H9 (cell line): ENCODE measurements at regions not wholly inside any gene's neighbourhood (a gene's known extent, or its start where the extent isn't known, plus 50 kb on each side); places are given as distances from the start of the nearest gene placed in this dataset.

Experiments used
- DNase-seq: peaks from one replicate; pipeline ENCODE4 v3.0.0-alpha.2; 2017
- H2AFZ ChIP-seq: one replicate; pipeline ENCODE4 v1.6.1; 2013; ENCODE audit warnings: mild to moderate bottlenecking, low read length, control low read depth, moderate library complexity
- H2AK5ac ChIP-seq: 2 replicates; pipeline ENCODE4 v1.6.1; 2013; ENCODE audit warnings: low read length, control low read depth, mixed read lengths; ENCODE audit not compliant: insufficient read length
- H2BK120ac ChIP-seq: one replicate; pipeline ENCODE4 v1.6.1; 2013; ENCODE audit warnings: low read depth, mild to moderate bottlenecking, low read length, control low read depth, inconsistent platforms; ENCODE audit not compliant: poor library complexity, severe bottlenecking
- H2BK12ac ChIP-seq: 2 replicates; pipeline ENCODE4 v1.6.1; 2013; ENCODE audit warnings: low read length, control low read depth, mixed read lengths, low read depth; ENCODE audit not compliant: insufficient read length
- H2BK15ac ChIP-seq: 2 replicates; pipeline ENCODE4 v1.6.1; 2013; ENCODE audit warnings: low read depth, low read length, control low read depth
- H2BK20ac ChIP-seq: one replicate; pipeline ENCODE4 v1.6.1; 2013; ENCODE audit warnings: low read depth, mild to moderate bottlenecking, low read length, control low read depth, inconsistent platforms; ENCODE audit not compliant: poor library complexity, severe bottlenecking
- H2BK5ac ChIP-seq: 2 replicates; pipeline ENCODE4 v1.6.1; 2013; ENCODE audit warnings: low read length, control low read depth, mixed read lengths; ENCODE audit not compliant: insufficient read length
- H3K14ac ChIP-seq: 2 replicates; pipeline ENCODE4 v1.6.1; 2013; ENCODE audit warnings: low read length, control low read depth; ENCODE audit not compliant: insufficient read depth
- H3K18ac ChIP-seq: 2 replicates; pipeline ENCODE4 v1.6.1; 2013; ENCODE audit warnings: low read depth, mild to moderate bottlenecking, mixed read lengths, low read length, control low read depth; ENCODE audit not compliant: insufficient read length
- H3K23ac ChIP-seq: 2 replicates; pipeline ENCODE4 v1.6.1; 2013; ENCODE audit warnings: low read length, control low read depth, mixed read lengths, low read depth; ENCODE audit not compliant: insufficient read length
- H3K23me2 ChIP-seq: 2 replicates; pipeline ENCODE4 v1.6.1; 2013; ENCODE audit warnings: low read depth, mild to moderate bottlenecking, mixed read lengths, low read length, control low read depth; ENCODE audit not compliant: insufficient read length, poor library complexity, severe bottlenecking
- H3K27ac ChIP-seq: 2 replicates; pipeline ENCODE4 v1.5.1; 2013; ENCODE audit warnings: low read length, control low read depth, mixed read lengths, low read depth; ENCODE audit not compliant: insufficient read length
- H3K27me3 ChIP-seq: 2 replicates; pipeline ENCODE4 v1.6.1; 2013; ENCODE audit warnings: low read length, control low read depth, inconsistent platforms; ENCODE audit not compliant: insufficient read depth
- H3K4ac ChIP-seq: 2 replicates; pipeline ENCODE4 v1.6.1; 2013; ENCODE audit warnings: low read depth, mild to moderate bottlenecking, control low read depth, inconsistent platforms, low read length, moderate library complexity
- H3K4me1 ChIP-seq: 2 replicates; pipeline ENCODE4 v1.6.1; 2013; ENCODE audit warnings: low read length, control low read depth, inconsistent platforms; ENCODE audit not compliant: insufficient read depth
- H3K4me2 ChIP-seq: 2 replicates; pipeline ENCODE4 v1.6.1; 2013; ENCODE audit warnings: low read length, control low read depth, mixed read lengths; ENCODE audit not compliant: insufficient read length, insufficient read depth
- H3K56ac ChIP-seq: 2 replicates; pipeline ENCODE4 v1.6.1; 2013; ENCODE audit warnings: low read depth, mild to moderate bottlenecking, mixed read lengths, low read length, control low read depth; ENCODE audit not compliant: insufficient read length
- H3K79me1 ChIP-seq: 2 replicates; pipeline ENCODE4 v1.6.1; 2013; ENCODE audit warnings: low read depth, mild to moderate bottlenecking, moderate library complexity, low read length, control low read depth, inconsistent platforms; ENCODE audit not compliant: insufficient read depth, poor library complexity, severe bottlenecking
- H3K79me2 ChIP-seq: 2 replicates; pipeline ENCODE4 v1.6.1; 2013; ENCODE audit warnings: low read length, control low read depth, inconsistent platforms; ENCODE audit not compliant: insufficient read depth
- H3K9ac ChIP-seq: 2 replicates; pipeline ENCODE4 v1.6.1; 2013; ENCODE audit warnings: low read length, control low read depth, mixed read lengths; ENCODE audit not compliant: insufficient read length; ENCODE audit errors: extremely low read depth
- H3K9me3 ChIP-seq: one replicate; pipeline ENCODE4 v1.6.1; 2013; ENCODE audit warnings: low read depth, low read length, inconsistent platforms; ENCODE audit not compliant: control insufficient read depth
- H3T11ph ChIP-seq: one replicate; pipeline ENCODE4 v1.6.1; 2013; ENCODE audit warnings: mild to moderate bottlenecking, low read length, control low read depth, inconsistent platforms
- H4K20me1 ChIP-seq: one replicate; pipeline ENCODE4 v1.6.1; 2013; ENCODE audit not compliant: control insufficient read depth, insufficient read length, insufficient read depth
- H4K5ac ChIP-seq: 2 replicates; pipeline ENCODE4 v1.6.1; 2013; ENCODE audit warnings: low read depth, mild to moderate bottlenecking, mixed read lengths, low read length, control low read depth; ENCODE audit not compliant: insufficient read length
- H4K8ac ChIP-seq: replicated peaks from 2 replicates; pipeline ENCODE4 v1.6.1; 2013; ENCODE audit warnings: low read length, control low read depth, mixed read lengths, low read depth; ENCODE audit not compliant: insufficient read length
- H4K91ac ChIP-seq: 2 replicates; pipeline ENCODE4 v1.6.1; 2013; ENCODE audit warnings: low read depth, mild to moderate bottlenecking, moderate library complexity, mixed read lengths, low read length, control low read depth; ENCODE audit not compliant: insufficient read length
- H3K27ac Mint-ChIP-seq, 3 experiments: 2 replicates in 2 of 3; 3 replicates in 1 of 3; pipeline ENCODE4 v1.8.0; 2020 to 2021; ENCODE audit warnings: mixed read lengths in 3 of 3, mild to moderate bottlenecking in 1 of 3, moderate library complexity in 1 of 3
- H3K27me3 Mint-ChIP-seq: 2 replicates; pipeline ENCODE4 v1.8.0; 2021; ENCODE audit warnings: low read depth, mild to moderate bottlenecking, moderate library complexity, mixed read lengths
- H3K36me3 Mint-ChIP-seq, 3 experiments: 2 replicates in 2 of 3; 3 replicates in 1 of 3; pipeline ENCODE4 v1.8.0; 2020 to 2021; ENCODE audit warnings: low read depth in 3 of 3, mixed read lengths in 3 of 3; ENCODE audit not compliant: insufficient read depth in 1 of 3
- H3K4me1 Mint-ChIP-seq, 2 experiments: 2 replicates each; pipeline ENCODE4 v1.8.0; 2020; ENCODE audit warnings: mixed read lengths in 2 of 2
- H3K4me3 Mint-ChIP-seq, 2 experiments: 2 replicates in 1 of 2; 3 replicates in 1 of 2; pipeline ENCODE4 v1.8.0; 2020 to 2021; ENCODE audit warnings: mild to moderate bottlenecking in 2 of 2, mixed read lengths in 2 of 2, moderate library complexity in 1 of 2
- H3K9me3 Mint-ChIP-seq, 2 experiments: 2 replicates in 1 of 2; 3 replicates in 1 of 2; pipeline ENCODE4 v1.8.0; 2020; ENCODE audit warnings: mild to moderate bottlenecking in 2 of 2, mixed read lengths in 2 of 2, moderate library complexity in 1 of 2
- WGBS: extraction: QIAGEN DNeasy Blood & Tissue Kit; methylation state at CpG from one replicate; pipeline ENCODE4 v1.1.7; 2013; ENCODE audit warnings: missing lambda C conversion rate, low lambda C conversion rate, mixed read lengths; ENCODE audit not compliant: insufficient read length; ENCODE audit errors: extremely low coverage; 5-methylcytosine and 5-hydroxymethylcytosine counted together
- TF ChIP-seq, protein P1 (sequence below): fragments of 200-600 bp; sonication (generic); conservative IDR thresholded peaks from 3 replicates; pipeline ENCODE4 v1.8.0; 2021; ENCODE audit warnings: antibody characterized with exemption, mild to moderate bottlenecking

DNA sequence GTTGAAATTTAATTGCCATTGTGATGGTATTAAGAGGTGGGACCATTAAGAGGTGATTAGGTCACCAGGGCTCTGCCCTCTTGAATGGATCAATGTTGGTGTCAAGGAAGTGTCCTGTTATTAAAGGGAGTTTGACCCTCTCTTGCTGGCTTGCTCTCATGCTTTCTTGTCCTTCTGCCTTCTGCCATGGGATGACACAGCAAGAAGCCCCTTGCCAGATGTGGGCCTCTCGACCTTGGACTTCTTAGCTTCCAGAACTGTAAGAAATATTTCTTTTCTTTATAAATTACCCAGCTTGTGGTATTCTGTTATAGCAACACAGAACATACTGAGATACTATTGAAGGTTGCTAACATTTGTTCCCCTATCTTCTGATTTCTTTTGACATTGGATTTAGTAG, 157.0 kb downstream of the MDFIC start:
- H3K9me3 Mint-ChIP-seq: no peaks in the 10 kb centered on the region
- Histone ChIP-seq H4K20me1 (no peaks in the 10 kb centered on the region), H3K27ac (no peak overlapping the region), H2BK12ac (no peak overlapping the region), H2BK120ac (no peak overlapping the region), H3K27me3 (no peaks in the 10 kb centered on the region), H3K4me2 (no peak overlapping the region), H4K5ac (no peak overlapping the region), H3K4me1 (no peaks in the 10 kb centered on the region), H4K91ac (no peak overlapping the region), H3K14ac (no peak overlapping the region), H3T11ph (no peak overlapping the region), H2BK20ac (no peak overlapping the region), H3K23ac (no peak overlapping the region), H3K79me2 (no peaks in the 10 kb centered on the region), H3K9ac (no peak overlapping the region), H3K79me1 (no peaks in the 10 kb centered on the region), H3K56ac (no peak overlapping the region), H3K18ac (no peak overlapping the region), H2AK5ac (no peak overlapping the region), H3K9me3 (no peaks in the 10 kb centered on the region), H3K4ac (no peak overlapping the region), H2AFZ (no peak overlapping the region), H4K8ac (no peak overlapping the region), H3K23me2 (no peaks in the 10 kb centered on the region), H2BK15ac (no peak overlapping the region), H2BK5ac (no peak overlapping the region)
- peaks cover 1% of the 10 kb centered on the region; the same call in 1 of the 2 replicates for H3K27me3 Mint-ChIP-seq
- H3K36me3 Mint-ChIP-seq: no peaks in the 10 kb centered on the region; a peak in 1 of 7 replicates
- no peak for DNase-seq
- H3K4me3 Mint-ChIP-seq: no peak overlapping the region
- TF ChIP-seq, protein P1, sequence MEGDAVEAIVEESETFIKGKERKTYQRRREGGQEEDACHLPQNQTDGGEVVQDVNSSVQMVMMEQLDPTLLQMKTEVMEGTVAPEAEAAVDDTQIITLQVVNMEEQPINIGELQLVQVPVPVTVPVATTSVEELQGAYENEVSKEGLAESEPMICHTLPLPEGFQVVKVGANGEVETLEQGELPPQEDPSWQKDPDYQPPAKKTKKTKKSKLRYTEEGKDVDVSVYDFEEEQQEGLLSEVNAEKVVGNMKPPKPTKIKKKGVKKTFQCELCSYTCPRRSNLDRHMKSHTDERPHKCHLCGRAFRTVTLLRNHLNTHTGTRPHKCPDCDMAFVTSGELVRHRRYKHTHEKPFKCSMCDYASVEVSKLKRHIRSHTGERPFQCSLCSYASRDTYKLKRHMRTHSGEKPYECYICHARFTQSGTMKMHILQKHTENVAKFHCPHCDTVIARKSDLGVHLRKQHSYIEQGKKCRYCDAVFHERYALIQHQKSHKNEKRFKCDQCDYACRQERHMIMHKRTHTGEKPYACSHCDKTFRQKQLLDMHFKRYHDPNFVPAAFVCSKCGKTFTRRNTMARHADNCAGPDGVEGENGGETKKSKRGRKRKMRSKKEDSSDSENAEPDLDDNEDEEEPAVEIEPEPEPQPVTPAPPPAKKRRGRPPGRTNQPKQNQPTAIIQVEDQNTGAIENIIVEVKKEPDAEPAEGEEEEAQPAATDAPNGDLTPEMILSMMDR: no peak
- WGBS: no CpG with 5 or more reads among the region's 1 CpG
- H3K4me1 Mint-ChIP-seq: no peaks in the 10 kb centered on the region
- no peak overlapping the region for H3K27ac Mint-ChIP-seq
